ENCODE measurements at regions not wholly inside any gene's neighbourhood (a gene's known extent, or its start where the extent isn't known, plus 50 kb on each side); places are given as distances from the start of the nearest gene placed in this dataset.

DNA sequence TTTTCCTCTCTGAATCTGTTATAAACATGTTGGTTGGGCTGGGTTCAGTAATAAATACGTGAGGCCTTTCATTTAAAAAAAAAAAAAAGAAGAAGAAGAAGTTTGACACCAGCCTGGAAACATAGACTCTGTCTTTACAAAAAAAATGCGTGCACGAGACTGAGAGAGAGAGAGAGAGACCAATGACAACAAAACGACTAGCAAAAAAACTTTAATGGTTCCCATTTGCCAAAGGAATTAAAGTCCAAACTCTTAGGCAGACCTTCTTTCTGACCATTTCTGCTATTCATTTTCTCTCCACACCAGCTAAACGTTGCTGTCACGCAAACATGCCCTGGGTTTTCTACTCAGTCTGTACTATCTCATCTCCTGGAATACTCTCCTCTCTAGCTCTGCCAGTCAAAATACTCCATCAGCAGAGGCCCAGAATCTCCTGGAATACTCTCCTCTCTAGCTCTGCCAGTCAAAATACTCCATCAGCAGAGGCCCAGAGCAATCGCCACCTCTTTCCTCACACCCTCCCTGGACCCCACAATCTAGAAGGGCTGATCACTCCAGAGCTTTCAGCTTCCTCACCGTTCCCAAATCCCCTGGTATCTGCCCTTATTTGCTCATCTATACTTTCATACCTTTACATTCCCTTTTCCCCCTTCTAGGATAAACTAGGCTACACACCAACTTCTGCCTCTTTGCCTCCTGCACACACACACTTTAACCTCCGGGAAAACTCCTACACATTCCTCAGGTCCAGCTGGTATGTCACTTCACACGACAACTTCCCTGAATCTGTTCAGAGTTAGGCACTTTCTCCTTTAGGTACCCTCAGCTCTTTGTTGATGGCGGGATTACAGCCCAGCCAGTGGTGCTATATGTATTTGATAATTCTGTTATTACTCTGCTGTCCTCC lies 100.0 kb downstream of the CDC7 start:
- H3K9me3 Mint-ChIP-seq (ENCODE audit: unreplicated experiment), result no peaks in the 10 kb centered on the region
- TF ChIP-seq, protein P1, sequence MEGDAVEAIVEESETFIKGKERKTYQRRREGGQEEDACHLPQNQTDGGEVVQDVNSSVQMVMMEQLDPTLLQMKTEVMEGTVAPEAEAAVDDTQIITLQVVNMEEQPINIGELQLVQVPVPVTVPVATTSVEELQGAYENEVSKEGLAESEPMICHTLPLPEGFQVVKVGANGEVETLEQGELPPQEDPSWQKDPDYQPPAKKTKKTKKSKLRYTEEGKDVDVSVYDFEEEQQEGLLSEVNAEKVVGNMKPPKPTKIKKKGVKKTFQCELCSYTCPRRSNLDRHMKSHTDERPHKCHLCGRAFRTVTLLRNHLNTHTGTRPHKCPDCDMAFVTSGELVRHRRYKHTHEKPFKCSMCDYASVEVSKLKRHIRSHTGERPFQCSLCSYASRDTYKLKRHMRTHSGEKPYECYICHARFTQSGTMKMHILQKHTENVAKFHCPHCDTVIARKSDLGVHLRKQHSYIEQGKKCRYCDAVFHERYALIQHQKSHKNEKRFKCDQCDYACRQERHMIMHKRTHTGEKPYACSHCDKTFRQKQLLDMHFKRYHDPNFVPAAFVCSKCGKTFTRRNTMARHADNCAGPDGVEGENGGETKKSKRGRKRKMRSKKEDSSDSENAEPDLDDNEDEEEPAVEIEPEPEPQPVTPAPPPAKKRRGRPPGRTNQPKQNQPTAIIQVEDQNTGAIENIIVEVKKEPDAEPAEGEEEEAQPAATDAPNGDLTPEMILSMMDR (IDR thresholded peaks at IDR 0.05; ENCODE audit: insufficient read depth in 1 of 2, low read depth in 1 of 2, low read length in 1 of 2, severe bottlenecking in 1 of 2, unreplicated experiment in 1 of 2), result no peak
- no peak overlapping the region for H3K4me3 Mint-ChIP-seq (ENCODE audit: unreplicated experiment)
- H3K9me3 ChIP-seq, result no peaks in the 10 kb centered on the region
- H3K27me3 Mint-ChIP-seq (ENCODE audit: insufficient read depth, unreplicated experiment), result no peaks in the 10 kb centered on the region
- no peaks in the 10 kb centered on the region for H3K27me3 ChIP-seq (replicated peaks; ENCODE audit: control insufficient read depth, insufficient read depth, low read length)
- ChIA-PET CTCF (no interaction called here), POLR2A (no interaction called here)
- H3K4me1 Mint-ChIP-seq (ENCODE audit: low read depth, unreplicated experiment), result peaks cover 7% of the 10 kb centered on the region
- no peak overlapping the region for H3K4me3 ChIP-seq (ENCODE audit: low read depth, low read length)
- no TSS peak for BruUV-seq (replicated peaks)
- H3K4me1 ChIP-seq, result 0 out of 2 replicates have a peak, but pooled peaks cover 5% of the 10 kb centered on the region
- H3K36me3 ChIP-seq (ENCODE audit: control insufficient read depth, insufficient read depth, low read length), result no peaks in the 10 kb centered on the region
- DNase-seq, result no peak
- H3K27ac Mint-ChIP-seq (ENCODE audit: unreplicated experiment), result no peak overlapping the region
- intact Hi-C loops (cut with micrococcal nuclease; ENCODE audit: unreplicated experiment), result no loop called here
- H3K36me3 Mint-ChIP-seq (ENCODE audit: insufficient read depth, unreplicated experiment), result no peaks in the 10 kb centered on the region

DNA sequence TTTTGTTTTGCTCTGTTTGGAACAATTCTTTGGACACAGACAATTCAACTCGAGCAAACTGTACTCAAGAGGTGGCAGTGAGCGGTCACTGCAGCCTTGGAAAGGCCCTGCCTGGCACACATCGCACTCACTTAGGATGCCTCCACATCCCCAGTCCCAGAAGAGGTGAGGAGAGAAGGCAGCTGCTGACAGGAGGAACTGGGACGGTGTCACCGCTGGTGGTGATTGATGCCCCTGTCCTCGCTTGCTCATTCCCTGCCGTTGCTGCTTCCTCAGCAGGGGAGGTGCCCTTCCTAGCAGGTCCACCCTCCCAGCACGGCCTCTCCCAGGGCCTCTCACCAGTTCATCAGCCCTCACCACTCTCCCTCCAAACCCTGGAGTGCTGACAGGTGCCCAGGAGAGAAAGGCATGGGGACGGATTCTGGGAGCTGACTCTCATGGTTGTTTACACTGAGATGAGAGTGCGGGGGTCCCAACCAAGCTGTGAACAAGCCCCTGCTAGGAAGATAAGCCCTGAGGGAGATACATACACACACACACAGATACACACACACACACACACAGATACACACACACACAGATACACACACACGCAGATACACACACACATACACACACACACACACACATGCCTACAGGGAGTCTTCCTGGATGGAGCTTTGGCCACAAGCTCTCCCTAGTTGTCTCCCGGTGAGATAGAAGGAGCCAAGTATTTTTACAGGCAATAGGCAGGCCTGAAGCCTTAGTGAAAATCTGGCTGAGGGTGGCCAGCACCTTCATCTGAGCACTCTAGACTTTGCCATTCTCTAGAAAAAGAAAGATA lies 101.1 kb downstream of the CDC7 start:
- POLR2A ChIA-PET, result no interaction called here
- no TSS peak for BruUV-seq (replicated peaks)

DNA sequence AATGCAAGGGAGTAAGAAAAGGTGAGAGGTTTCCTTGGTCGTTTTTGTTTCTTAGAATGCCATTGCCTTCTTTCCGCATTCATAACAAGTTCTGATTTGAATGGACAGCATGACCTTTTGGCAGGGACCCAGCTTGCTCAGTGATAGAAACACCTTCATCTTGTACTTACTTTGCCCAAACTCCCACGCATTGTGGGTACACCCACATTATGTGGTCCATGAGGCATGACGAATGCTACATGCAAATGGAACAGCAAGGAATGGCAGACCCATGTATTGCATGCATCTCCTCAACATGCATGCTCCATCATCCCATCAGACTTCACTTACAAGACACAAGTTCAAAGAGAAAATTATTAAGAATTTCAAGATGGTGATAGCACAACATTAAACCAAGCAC lies 102.8 kb downstream of the CDC7 start:
- CTCF ChIA-PET, result no interaction called here
- H3K4me1 Mint-ChIP-seq (ENCODE audit: low read depth, unreplicated experiment), result peaks cover 7% of the 10 kb centered on the region
- Histone ChIP-seq H3K27me3 (replicated peaks; ENCODE audit: control insufficient read depth, insufficient read depth, low read length) (no peaks in the 10 kb centered on the region), H3K36me3 (ENCODE audit: control insufficient read depth, insufficient read depth, low read length) (no peaks in the 10 kb centered on the region), H3K4me3 (ENCODE audit: low read depth, low read length) (no peak overlapping the region), H3K4me1 (0 out of 2 replicates have a peak, but pooled peaks cover 5% of the 10 kb centered on the region), H3K9me3 (no peaks in the 10 kb centered on the region)
- no peak for DNase-seq
- no peaks in the 10 kb centered on the region for H3K27me3 Mint-ChIP-seq (ENCODE audit: insufficient read depth, unreplicated experiment)
- no peak overlapping the region for H3K4me3 Mint-ChIP-seq (ENCODE audit: unreplicated experiment)
- POLR2A ChIA-PET, result no interaction called here
- no TSS peak for BruUV-seq (replicated peaks)
- no peaks in the 10 kb centered on the region for H3K9me3 Mint-ChIP-seq (ENCODE audit: unreplicated experiment)
- TF ChIP-seq, protein P1 (IDR thresholded peaks at IDR 0.05; ENCODE audit: insufficient read depth in 1 of 2, low read depth in 1 of 2, low read length in 1 of 2, severe bottlenecking in 1 of 2, unreplicated experiment in 1 of 2), result no peak
- no peak overlapping the region for H3K27ac Mint-ChIP-seq (ENCODE audit: unreplicated experiment)
- intact Hi-C loops (cut with micrococcal nuclease; ENCODE audit: unreplicated experiment), result no loop called here
- H3K36me3 Mint-ChIP-seq (ENCODE audit: insufficient read depth, unreplicated experiment), result no peaks in the 10 kb centered on the region

More for the DNA sequence above, 101.1 kb downstream of the CDC7 start:
- no peaks in the 10 kb centered on the region for H3K9me3 Mint-ChIP-seq (ENCODE audit: unreplicated experiment)
- H3K4me3 Mint-ChIP-seq (ENCODE audit: unreplicated experiment), result no peak overlapping the region
- Histone ChIP-seq H3K9me3 (no peaks in the 10 kb centered on the region), H3K4me1 (0 out of 2 replicates have a peak, but pooled peaks cover 5% of the 10 kb centered on the region), H3K27me3 (replicated peaks; ENCODE audit: control insufficient read depth, insufficient read depth, low read length) (no peaks in the 10 kb centered on the region), H3K4me3 (ENCODE audit: low read depth, low read length) (no peak overlapping the region), H3K36me3 (ENCODE audit: control insufficient read depth, insufficient read depth, low read length) (no peaks in the 10 kb centered on the region)
- intact Hi-C loops (cut with micrococcal nuclease; ENCODE audit: unreplicated experiment), result no loop called here
- no peak overlapping the region for H3K27ac Mint-ChIP-seq (ENCODE audit: unreplicated experiment)
- TF ChIP-seq, protein P1 (IDR thresholded peaks at IDR 0.05; ENCODE audit: insufficient read depth in 1 of 2, low read depth in 1 of 2, low read length in 1 of 2, severe bottlenecking in 1 of 2, unreplicated experiment in 1 of 2), result no peak
- H3K27me3 Mint-ChIP-seq (ENCODE audit: insufficient read depth, unreplicated experiment), result no peaks in the 10 kb centered on the region
- CTCF ChIA-PET, result no interaction called here
- H3K4me1 Mint-ChIP-seq (ENCODE audit: low read depth, unreplicated experiment), result peaks cover 7% of the 10 kb centered on the region
- H3K36me3 Mint-ChIP-seq (ENCODE audit: insufficient read depth, unreplicated experiment), result no peaks in the 10 kb centered on the region
- no peak for DNase-seq

Measured in Caco-2 (cell line).